ENCODE measurements at regions not wholly inside any gene's neighbourhood (a gene's known extent, or its start where the extent isn't known, plus 50 kb on each side); places are given as distances from the start of the nearest gene placed in this dataset.

DNA sequence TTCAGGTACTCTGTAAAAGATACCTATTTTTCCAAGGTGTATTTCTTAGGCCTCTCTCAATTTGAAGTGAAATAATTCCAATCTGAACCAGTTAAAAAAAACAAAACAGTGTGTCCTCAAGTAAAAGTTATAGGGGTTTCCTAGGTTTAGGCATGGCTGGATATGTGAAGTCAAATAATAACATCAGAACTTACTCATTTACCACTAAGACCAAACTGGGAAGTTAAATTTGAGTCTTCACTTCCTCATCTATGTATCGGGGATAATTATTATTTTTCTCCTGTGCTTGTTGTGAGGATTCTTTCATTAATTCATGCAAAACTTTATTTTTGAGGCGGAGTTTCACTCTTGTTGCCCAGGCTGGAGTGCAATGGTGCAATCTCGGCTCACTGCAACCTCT is 86.2 kb upstream of the PTPRK start:
- TF ChIP-seq, protein P1, sequence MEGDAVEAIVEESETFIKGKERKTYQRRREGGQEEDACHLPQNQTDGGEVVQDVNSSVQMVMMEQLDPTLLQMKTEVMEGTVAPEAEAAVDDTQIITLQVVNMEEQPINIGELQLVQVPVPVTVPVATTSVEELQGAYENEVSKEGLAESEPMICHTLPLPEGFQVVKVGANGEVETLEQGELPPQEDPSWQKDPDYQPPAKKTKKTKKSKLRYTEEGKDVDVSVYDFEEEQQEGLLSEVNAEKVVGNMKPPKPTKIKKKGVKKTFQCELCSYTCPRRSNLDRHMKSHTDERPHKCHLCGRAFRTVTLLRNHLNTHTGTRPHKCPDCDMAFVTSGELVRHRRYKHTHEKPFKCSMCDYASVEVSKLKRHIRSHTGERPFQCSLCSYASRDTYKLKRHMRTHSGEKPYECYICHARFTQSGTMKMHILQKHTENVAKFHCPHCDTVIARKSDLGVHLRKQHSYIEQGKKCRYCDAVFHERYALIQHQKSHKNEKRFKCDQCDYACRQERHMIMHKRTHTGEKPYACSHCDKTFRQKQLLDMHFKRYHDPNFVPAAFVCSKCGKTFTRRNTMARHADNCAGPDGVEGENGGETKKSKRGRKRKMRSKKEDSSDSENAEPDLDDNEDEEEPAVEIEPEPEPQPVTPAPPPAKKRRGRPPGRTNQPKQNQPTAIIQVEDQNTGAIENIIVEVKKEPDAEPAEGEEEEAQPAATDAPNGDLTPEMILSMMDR (IDR thresholded peaks at IDR 0.05; ENCODE audit: low read depth, low read length, missing input control) = no peak
- TF ChIP-seq GABPA (IDR thresholded peaks at IDR 0.05 in 1 of 2, conservative IDR thresholded peaks at IDR 0.05 in 1 of 2) (no peak), RAD21 (IDR thresholded peaks at IDR 0.05) (no peak)
- TF ChIP-seq, protein P2, sequence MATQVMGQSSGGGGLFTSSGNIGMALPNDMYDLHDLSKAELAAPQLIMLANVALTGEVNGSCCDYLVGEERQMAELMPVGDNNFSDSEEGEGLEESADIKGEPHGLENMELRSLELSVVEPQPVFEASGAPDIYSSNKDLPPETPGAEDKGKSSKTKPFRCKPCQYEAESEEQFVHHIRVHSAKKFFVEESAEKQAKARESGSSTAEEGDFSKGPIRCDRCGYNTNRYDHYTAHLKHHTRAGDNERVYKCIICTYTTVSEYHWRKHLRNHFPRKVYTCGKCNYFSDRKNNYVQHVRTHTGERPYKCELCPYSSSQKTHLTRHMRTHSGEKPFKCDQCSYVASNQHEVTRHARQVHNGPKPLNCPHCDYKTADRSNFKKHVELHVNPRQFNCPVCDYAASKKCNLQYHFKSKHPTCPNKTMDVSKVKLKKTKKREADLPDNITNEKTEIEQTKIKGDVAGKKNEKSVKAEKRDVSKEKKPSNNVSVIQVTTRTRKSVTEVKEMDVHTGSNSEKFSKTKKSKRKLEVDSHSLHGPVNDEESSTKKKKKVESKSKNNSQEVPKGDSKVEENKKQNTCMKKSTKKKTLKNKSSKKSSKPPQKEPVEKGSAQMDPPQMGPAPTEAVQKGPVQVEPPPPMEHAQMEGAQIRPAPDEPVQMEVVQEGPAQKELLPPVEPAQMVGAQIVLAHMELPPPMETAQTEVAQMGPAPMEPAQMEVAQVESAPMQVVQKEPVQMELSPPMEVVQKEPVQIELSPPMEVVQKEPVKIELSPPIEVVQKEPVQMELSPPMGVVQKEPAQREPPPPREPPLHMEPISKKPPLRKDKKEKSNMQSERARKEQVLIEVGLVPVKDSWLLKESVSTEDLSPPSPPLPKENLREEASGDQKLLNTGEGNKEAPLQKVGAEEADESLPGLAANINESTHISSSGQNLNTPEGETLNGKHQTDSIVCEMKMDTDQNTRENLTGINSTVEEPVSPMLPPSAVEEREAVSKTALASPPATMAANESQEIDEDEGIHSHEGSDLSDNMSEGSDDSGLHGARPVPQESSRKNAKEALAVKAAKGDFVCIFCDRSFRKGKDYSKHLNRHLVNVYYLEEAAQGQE (IDR thresholded peaks at IDR 0.05) = no peak

All from liver (tissue), 3 donors.